ENCODE measurements at regions not wholly inside any gene's neighbourhood (a gene's known extent, or its start where the extent isn't known, plus 50 kb on each side); places are given as distances from the start of the nearest gene placed in this dataset.

DNA sequence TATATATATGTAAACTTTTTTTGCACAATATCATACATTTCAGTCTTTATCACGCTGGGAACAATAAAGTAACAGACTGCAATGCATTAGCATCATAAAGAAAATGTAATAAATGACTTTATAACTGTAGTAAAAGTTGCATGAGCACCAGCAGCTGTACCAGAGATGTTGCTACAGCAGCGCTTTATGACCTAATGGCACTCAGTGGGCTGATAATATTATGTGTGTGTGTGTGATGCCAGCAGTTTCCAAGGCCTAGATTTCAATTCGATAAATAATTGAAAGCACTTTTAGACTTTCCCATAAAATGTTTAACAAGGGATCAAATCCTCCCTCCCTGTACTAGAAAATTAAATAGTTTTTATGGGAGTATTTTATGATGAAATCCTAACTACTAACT lies 367.6 kb upstream of the AGA start:
- no peak for TF ChIP-seq TBL1XR1 (IDR thresholded peaks at IDR 0.05; ENCODE audit: low read depth, low read length)
- TF ChIP-seq CBX5 (IDR thresholded peaks at IDR 0.05; ENCODE audit: low read depth), result no peak

All from GM12878 (cell line).